ENCODE measurements at regions not wholly inside any gene's neighbourhood (a gene's known extent, or its start where the extent isn't known, plus 50 kb on each side); places are given as distances from the start of the nearest gene placed in this dataset.

DNA sequence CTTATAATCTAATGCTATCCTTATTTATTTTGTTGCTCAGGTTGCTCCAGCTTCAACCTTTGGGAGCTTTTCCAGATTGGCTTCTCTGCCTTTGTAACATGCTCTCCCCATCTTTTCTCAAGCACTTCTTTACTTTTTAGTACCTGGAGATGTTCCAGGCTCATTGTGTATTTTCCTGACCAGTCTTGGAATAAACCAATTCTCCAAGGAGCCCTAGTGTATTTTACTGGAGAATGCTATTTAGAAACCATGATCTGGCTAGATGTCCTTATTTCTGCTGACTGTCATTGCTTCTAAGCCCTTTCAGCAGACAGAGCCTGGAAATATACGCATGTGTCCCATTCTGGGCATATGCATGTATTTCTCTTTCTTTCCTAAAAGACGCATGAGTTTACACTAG, 95.7 kb downstream of the EMX2 start:
- Histone ChIP-seq H3K9me3 (ENCODE audit: control insufficient read depth, insufficient read depth, low read depth, low read length) (no peaks in the 10 kb centered on the region), H3K27me3 (ENCODE audit: control insufficient read depth, insufficient read depth, low read length) (no peaks in the 10 kb centered on the region), H2AFZ (ENCODE audit: low read length) (no peak overlapping the region), H3K36me3 (ENCODE audit: control insufficient read depth, insufficient read depth, low read length) (no peaks in the 10 kb centered on the region), H3K9ac (ENCODE audit: insufficient read depth, low read length) (no peak overlapping the region), H3K27ac (ENCODE audit: insufficient read depth, low read length) (no peak overlapping the region), H3K79me2 (ENCODE audit: control insufficient read depth, insufficient read depth, low read length) (no peaks in the 10 kb centered on the region), H3K4me3 (replicated peaks in 1 of 4; ENCODE audit: control extremely low read depth in 1 of 4, insufficient read depth in 1 of 4, low read depth in 3 of 4, low read length in 4 of 4) (no peak overlapping the region), H3K4me2 (ENCODE audit: extremely low read depth, insufficient read depth, low read length) (no peak overlapping the region), H3K4me1 (ENCODE audit: control insufficient read depth, extremely low read depth, insufficient read depth, low read length) (no peaks in the 10 kb centered on the region), H4K20me1 (ENCODE audit: control insufficient read depth, extremely low read depth, insufficient read depth, low read length) (no peaks in the 10 kb centered on the region)
- TF ChIP-seq, protein P1, sequence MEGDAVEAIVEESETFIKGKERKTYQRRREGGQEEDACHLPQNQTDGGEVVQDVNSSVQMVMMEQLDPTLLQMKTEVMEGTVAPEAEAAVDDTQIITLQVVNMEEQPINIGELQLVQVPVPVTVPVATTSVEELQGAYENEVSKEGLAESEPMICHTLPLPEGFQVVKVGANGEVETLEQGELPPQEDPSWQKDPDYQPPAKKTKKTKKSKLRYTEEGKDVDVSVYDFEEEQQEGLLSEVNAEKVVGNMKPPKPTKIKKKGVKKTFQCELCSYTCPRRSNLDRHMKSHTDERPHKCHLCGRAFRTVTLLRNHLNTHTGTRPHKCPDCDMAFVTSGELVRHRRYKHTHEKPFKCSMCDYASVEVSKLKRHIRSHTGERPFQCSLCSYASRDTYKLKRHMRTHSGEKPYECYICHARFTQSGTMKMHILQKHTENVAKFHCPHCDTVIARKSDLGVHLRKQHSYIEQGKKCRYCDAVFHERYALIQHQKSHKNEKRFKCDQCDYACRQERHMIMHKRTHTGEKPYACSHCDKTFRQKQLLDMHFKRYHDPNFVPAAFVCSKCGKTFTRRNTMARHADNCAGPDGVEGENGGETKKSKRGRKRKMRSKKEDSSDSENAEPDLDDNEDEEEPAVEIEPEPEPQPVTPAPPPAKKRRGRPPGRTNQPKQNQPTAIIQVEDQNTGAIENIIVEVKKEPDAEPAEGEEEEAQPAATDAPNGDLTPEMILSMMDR (conservative IDR thresholded peaks at IDR 0.05 in 1 of 2, IDR thresholded peaks at IDR 0.05 in 1 of 2; ENCODE audit: low read depth in 1 of 2, low read length in 2 of 2), result no peak
- TF ChIP-seq EZH2 (IDR thresholded peaks at IDR 0.05; ENCODE audit: low read length, missing control alignments), result no peak
- no peak for DNase-seq (ENCODE audit: low read depth in 2 of 2)

DNA sequence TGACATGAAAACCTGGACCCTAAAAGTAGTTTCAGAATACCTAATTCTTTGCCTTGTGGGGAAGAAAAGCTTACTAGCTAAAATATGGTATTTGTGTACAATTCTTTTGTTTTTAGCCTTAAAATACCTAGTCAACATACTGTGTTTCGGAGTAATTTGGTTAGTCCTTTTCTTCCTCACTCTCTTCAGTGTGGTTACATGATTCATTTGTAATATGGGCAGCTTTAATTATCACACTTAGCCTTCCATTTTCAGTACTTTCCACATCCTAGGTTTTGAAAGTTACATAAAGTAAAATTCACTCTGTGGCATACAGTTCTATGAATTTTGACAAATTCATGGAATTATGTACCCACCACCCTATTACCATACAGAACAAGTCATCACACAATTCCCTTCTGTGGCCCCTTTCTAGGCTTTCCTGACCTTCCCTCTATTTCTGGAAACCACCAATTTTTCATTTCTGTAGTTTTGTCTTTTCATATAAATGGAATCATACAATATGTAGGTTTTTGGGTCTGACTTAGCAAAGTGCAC, 96.2 kb downstream of the EMX2 start:
- Histone ChIP-seq H3K27ac (ENCODE audit: insufficient read depth, low read length) (no peak overlapping the region), H3K4me3 (replicated peaks in 1 of 4; ENCODE audit: control extremely low read depth in 1 of 4, insufficient read depth in 1 of 4, low read depth in 3 of 4, low read length in 4 of 4) (no peak overlapping the region), H3K79me2 (ENCODE audit: control insufficient read depth, insufficient read depth, low read length) (no peaks in the 10 kb centered on the region), H3K36me3 (ENCODE audit: control insufficient read depth, insufficient read depth, low read length) (no peaks in the 10 kb centered on the region), H3K4me2 (ENCODE audit: extremely low read depth, insufficient read depth, low read length) (no peak overlapping the region), H3K27me3 (ENCODE audit: control insufficient read depth, insufficient read depth, low read length) (no peaks in the 10 kb centered on the region), H3K4me1 (ENCODE audit: control insufficient read depth, extremely low read depth, insufficient read depth, low read length) (no peaks in the 10 kb centered on the region), H2AFZ (ENCODE audit: low read length) (no peak overlapping the region), H3K9me3 (ENCODE audit: control insufficient read depth, insufficient read depth, low read depth, low read length) (no peaks in the 10 kb centered on the region), H3K9ac (ENCODE audit: insufficient read depth, low read length) (no peak overlapping the region), H4K20me1 (ENCODE audit: control insufficient read depth, extremely low read depth, insufficient read depth, low read length) (no peaks in the 10 kb centered on the region)
- TF ChIP-seq EZH2 (IDR thresholded peaks at IDR 0.05; ENCODE audit: low read length, missing control alignments), result no peak
- TF ChIP-seq, protein P1 (conservative IDR thresholded peaks at IDR 0.05 in 1 of 2, IDR thresholded peaks at IDR 0.05 in 1 of 2; ENCODE audit: low read depth in 1 of 2, low read length in 2 of 2), result no peak
- no peak for DNase-seq (ENCODE audit: low read depth in 2 of 2)

DNA sequence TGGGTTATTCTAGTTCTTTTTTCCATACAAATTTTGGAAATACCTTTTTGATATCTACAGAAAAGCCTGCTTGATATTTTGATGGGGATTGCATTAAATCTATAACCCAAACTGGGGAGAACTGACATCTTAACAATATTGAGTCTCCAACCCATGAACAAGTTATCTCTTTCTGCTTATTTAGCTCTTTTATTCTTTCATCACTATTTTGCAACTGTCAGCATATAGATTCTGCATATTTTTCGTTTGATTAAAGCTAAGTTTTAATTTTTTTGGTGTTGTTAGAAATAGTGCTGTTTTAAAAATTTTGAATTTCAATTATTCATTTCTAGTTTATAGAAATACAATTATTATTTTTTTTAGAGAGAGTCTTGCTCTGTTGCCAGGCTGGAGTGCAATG, 97.9 kb downstream of the EMX2 start:
- no peak for DNase-seq (ENCODE audit: low read depth in 2 of 2)
- H3K79me2 ChIP-seq (ENCODE audit: control insufficient read depth, insufficient read depth, low read length), result no peaks in the 10 kb centered on the region
- no peaks in the 10 kb centered on the region for H3K27me3 ChIP-seq (ENCODE audit: control insufficient read depth, insufficient read depth, low read length)
- H3K4me3 ChIP-seq (replicated peaks in 1 of 4; ENCODE audit: control extremely low read depth in 1 of 4, insufficient read depth in 1 of 4, low read depth in 3 of 4, low read length in 4 of 4), result no peak overlapping the region
- no peaks in the 10 kb centered on the region for H3K4me1 ChIP-seq (ENCODE audit: control insufficient read depth, extremely low read depth, insufficient read depth, low read length)
- no peak overlapping the region for H2AFZ ChIP-seq (ENCODE audit: low read length)
- H3K36me3 ChIP-seq (ENCODE audit: control insufficient read depth, insufficient read depth, low read length), result no peaks in the 10 kb centered on the region
- H4K20me1 ChIP-seq (ENCODE audit: control insufficient read depth, extremely low read depth, insufficient read depth, low read length), result no peaks in the 10 kb centered on the region
- no peak overlapping the region for H3K27ac ChIP-seq (ENCODE audit: insufficient read depth, low read length)
- no peak overlapping the region for H3K9ac ChIP-seq (ENCODE audit: insufficient read depth, low read length)
- H3K4me2 ChIP-seq (ENCODE audit: extremely low read depth, insufficient read depth, low read length), result no peak overlapping the region
- no peak for TF ChIP-seq EZH2 (IDR thresholded peaks at IDR 0.05; ENCODE audit: low read length, missing control alignments)
- TF ChIP-seq, protein P1 (conservative IDR thresholded peaks at IDR 0.05 in 1 of 2, IDR thresholded peaks at IDR 0.05 in 1 of 2; ENCODE audit: low read depth in 1 of 2, low read length in 2 of 2), result no peak
- no peaks in the 10 kb centered on the region for H3K9me3 ChIP-seq (ENCODE audit: control insufficient read depth, insufficient read depth, low read depth, low read length)
